ENCODE measurements at regions not wholly inside any gene's neighbourhood (a gene's known extent, or its start where the extent isn't known, plus 50 kb on each side); places are given as distances from the start of the nearest gene placed in this dataset.
"Not testable (repeated sequence)": the region's sequence is repeated elsewhere in the genome, so short reads cannot be mapped to it uniquely, and the experiment has no call there.

DNA sequence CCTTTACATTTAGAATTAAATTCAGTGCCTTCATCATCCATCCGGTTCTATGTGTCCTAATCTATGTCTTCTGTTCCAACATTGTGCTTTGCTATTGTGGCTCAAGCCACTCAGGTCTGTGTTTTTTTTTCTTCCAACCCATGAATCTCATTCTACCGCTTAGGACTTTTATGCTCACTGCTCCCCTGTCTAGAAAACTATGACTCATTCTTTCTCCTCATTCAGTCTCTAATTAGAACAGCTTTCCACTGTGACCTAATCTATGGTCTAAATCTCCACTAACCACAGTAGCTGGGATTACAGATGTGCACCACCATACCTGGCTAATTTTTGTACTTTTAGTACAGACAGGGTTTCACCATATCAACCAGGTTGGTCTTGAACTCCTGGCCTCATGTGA, 418.7 kb downstream of the KCNJ2 start:
- DNase-seq (ENCODE audit: low read depth), result no peak

DNA sequence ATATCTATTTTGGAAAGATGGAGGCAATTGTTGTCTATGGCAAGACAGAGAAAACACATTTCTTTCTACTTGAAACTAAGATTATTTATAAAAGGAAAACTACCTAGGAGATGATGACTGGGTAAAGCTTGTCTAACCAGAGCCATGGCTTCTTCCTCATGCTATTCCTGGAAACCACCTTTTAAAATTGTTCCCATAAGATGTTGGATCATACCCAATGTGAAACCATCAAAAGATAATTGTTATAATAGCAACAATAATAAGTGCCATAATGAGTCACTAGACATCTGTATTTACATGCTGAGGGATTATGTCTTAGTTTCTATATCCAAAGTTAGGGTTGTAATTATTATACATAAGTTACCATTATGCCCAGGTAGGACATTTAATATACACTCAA, 428.4 kb downstream of the KCNJ2 start:
- no peak for DNase-seq (ENCODE audit: low read depth)

DNA sequence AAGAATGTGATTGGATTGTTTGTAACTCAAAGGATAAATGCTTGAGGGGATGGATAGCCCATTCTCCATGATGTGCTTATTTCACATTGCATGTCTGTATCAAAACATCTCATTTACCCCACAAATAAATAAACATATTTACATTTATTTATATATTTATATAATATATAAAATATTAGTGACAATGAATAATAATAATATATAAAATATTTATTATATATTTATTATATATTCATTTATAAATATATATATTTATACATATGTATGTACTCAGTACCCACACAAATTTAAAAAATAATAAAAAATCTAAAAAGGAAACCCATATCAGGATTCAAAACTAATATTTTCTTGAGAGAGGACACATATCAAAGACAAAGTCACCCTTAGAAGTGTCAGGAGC, 429.9 kb downstream of the KCNJ2 start:
- no peak for DNase-seq (ENCODE audit: low read depth)

DNA sequence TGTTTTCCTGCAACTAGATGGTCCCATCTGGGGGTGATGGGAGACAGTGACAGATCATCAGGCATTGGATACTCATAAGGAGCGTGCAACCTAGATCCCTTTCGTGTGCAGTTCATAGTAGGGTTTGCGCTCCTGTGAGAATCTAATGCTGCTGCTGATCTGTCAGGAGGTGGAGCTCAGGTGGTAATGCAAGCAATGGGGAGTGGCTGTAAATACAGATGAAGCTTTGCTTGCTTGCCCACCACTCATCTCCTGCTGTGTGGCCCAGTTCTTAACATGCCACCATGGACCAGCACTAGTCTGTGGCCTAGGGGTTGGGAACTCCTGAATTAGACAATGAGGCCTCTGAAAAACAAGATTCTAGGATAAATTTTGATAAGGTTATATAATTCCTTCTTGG, 430.6 kb downstream of the KCNJ2 start:
- DNase-seq (ENCODE audit: low read depth), result not testable (repeated sequence)

DNA sequence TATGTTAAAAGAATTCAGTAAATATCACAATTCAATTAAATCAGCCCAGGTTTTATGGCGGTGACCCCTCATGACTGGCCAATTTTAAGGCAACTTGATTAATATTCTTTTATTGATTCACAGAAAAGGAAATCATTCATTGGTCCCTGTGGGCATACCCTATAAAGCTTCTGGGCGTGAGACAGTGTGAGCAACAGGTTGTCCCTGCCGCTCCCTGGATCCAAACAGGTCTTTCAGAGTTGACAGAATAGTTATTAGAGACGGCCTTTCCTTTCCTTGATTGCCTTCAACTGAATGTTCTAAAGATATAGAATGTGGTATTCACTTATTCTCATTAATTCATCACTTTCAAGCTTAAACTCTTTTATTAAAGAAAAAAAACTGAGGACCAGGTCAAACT, 433.9 kb downstream of the KCNJ2 start:
- DNase-seq (ENCODE audit: low read depth), result no peak

DNA sequence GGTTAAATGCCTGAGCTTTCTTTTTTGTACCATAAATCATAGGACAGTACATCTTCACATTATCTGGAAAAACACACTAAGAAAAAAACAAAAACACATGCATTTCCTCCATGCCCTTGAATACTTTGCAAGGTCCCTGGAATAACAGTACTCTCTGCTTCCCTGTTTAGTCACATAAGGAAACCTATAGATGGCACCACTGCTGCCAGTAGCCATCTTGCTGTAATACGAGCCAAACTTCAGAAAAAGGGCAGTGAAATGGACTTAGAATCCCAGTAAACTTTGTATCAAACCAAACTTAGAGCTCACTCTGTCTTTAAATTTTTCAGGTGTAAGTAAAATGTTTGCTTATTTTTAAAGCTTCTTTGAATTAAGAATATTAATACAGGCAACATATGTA, 435.5 kb downstream of the KCNJ2 start:
- no peak for DNase-seq (ENCODE audit: low read depth)

DNA sequence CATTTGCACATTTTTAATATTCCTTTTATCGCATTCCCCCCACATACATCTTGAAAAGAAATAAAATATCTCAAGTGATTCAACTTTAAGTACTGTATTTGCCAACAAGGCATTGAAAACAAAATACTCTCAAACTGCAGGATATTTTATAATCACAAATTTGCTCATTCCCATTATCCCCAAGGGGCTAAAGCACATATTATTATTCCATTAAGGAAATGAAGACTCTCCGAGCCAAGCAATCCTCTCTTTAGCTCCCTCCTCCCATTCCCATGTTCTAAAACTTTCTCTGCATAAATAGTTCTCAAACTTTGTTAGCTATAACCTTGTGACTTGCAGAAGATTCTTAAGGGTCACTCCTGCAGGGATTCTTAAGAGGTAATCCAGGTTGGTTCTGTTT, 436.8 kb downstream of the KCNJ2 start:
- DNase-seq (ENCODE audit: low read depth), result no peak

DNA sequence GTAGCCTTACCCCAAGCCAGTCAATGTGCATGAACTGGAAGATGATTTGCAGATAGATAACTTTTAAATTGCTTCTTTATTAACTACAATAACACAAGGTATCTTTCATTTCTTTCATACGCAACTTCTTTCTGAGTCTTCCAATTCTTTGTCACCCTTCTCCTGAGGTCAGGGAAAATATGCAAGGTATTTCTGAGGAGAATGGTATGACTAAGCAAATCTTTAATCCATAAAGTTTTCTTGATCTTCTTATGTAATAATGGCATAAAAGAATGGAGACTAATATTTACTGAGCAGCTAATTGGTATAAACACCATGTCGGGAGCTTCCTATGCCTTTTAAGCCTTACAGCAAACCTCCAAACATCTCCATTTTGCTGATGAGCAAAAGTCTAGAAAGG, 438.9 kb downstream of the KCNJ2 start:
- no peak for DNase-seq (ENCODE audit: low read depth)

DNA sequence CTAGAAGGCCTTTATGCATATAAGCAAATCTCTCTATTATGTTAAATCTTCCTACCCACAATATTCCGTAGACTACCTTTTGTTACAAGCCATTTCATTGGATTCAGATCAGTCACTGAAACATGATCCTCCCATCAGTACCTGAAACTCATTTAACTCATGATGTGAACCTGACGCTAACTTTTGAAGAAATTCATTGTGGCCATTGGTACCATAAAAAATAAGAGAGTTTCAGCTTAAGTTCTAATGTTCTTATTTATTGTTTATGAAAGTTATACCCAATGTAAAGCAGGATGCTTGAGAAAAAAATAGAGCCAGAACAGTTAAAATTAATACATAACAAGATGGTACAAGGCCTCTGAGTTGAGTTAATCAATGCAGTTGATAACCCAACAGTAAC, 439.6 kb downstream of the KCNJ2 start:
- DNase-seq (ENCODE audit: low read depth), result no peak

DNA sequence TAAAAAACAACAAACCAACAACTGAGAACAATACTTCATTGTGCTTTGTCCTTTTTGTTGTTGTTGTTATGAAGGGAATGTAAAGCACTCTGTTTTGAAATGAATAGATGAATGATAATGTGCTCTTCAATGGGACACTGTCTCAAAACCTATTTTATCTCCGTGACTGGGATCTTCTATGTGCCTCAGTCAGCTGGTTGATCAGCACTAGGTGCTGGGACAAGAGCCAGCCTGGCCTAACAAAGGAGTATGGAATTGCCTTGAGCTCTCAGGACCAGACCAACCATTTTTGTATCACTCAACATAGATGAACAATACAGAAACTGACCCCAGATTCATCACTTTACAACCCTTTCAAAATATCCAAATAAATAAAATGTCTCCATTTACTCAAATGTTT, 440.2 kb downstream of the KCNJ2 start:
- no peak for DNase-seq (ENCODE audit: low read depth)

DNA sequence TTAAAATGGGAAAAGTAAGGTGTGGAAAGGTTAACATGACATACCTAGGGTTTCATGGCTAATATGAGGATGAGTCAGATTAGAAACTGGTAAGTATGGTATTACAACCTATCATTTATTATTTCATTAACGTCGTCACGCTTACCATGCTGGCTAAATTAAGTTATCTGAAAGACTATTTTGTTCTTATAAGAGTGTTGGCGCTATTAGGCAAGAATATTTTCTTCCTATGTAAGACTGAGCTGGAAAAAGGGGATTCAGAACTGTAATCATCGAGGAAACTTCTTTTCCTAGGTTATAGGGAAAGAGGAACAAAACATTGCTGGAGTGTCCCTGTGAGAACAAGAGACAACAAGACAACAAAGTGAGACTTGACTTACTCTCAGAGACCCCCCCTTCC, 440.8 kb downstream of the KCNJ2 start:
- DNase-seq (ENCODE audit: low read depth), result no peak

DNA sequence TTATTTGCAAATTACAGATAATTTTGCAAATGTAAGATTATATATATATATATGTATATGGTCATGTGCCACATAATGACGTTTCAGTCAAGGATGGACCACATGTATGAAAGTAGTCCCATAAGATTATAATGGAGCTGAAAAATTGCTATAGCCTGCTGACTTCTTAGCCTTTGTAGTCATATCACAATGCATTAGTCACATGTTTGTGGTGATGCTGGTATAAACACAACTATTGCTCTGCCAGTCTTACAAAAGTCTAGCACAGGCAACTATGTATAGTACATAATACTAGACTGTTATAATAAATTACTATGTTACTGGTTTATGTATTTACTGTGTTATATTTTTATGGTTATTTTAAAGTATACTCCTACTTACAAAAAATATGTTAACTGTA, 444.3 kb downstream of the KCNJ2 start:
- DNase-seq (ENCODE audit: low read depth), result no peak

DNA sequence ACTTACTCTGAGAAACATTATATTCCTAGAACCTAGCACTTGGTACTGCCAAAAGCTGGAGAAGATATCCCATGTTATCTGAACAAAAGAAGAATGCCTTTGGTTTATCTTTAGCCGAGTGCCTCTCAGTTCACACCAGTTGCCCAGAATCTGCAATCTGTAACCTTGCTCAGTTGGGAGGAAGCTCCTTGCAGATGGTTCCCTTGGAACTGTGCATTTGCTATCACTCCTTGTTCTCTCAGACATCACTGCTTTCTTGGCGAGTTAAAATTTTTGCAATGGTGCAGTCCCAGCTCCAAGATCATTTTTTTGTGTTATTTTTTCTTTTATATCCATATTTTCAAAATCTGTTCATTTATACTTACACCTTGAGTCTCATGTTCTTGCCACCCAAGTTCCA, 446.5 kb downstream of the KCNJ2 start:
- no peak for DNase-seq (ENCODE audit: low read depth)

DNA sequence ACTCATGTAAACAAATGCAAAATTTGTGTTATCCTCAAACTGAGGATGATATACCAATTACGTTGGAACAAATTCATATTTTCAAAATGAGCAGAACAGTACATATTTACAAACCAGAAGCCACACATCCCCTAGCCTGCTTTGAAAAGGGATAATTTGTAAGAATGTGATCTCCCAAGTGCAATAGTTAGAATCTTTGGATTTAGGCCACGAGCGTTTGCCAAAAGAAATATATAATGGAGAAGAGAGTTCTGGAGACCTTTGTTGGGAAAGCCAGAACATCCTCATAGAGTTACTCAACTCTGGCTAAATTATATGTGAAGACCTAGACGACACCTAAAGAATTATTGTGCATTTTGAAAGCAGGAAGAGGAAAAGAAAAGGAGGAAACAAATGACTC, 449.3 kb downstream of the KCNJ2 start:
- DNase-seq (ENCODE audit: low read depth), result no peak

DNA sequence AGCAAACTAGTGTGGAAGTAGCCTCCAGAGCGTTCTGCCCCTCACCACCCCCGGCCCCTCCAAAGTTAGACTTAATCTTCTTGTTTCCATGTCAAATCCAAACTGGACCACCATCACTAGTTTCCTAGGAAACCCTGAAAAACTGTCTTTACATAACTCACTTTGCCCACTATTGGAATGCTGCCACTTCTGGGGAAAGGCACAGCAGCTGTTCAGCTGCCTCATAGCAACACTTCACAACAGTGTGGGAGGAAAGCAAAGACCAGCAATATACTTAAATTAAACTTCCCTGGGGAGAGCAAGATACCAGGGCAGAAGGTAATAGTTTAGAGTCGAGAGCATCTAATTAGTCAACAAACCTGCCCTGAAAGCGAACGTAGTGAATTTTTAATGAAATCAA, 452.2 kb downstream of the KCNJ2 start:
- DNase-seq (ENCODE audit: low read depth), result no peak

DNA sequence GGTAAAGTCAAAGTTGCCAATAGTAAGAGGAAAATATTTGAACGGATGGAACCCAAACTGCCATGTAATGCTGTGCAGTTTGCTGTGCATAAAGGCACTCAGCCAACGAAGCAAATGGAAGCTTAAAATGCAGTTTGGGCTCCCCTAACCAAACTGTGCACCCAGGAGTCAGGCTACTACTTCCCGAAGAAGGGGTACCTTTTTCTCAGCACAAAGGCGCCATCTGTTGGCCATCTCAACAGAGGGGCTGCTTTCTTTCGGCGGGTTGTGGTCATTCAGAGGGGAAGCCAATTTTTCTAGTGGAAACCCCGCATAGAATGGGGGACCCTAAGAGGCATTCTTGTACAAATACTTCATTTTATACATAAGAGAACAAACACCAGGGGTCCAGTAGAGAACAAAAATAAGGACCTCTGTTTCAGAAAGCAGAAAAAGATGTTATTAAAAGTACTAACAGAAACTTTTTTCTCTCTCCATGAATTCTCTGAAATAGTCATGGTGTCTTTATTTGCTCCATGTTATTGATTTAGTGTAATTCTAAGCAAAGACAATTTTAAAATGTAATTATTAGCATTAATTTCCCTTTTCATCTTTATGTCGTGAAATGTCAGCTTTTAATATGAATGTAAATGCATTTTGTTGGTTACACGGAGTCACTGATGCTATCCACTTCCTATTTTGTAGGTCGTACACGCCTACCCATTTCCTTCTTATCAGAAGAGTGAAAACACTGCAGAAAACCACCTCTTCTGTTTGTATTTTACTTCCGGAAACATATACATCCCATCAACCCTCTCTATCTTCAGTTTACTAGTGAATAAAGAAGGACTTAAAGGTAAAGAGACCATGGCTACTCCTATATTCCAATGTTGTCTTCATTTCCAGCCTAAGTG, 453.3 kb downstream of the KCNJ2 start:
- DNase-seq (ENCODE audit: low read depth), result no peak

DNA sequence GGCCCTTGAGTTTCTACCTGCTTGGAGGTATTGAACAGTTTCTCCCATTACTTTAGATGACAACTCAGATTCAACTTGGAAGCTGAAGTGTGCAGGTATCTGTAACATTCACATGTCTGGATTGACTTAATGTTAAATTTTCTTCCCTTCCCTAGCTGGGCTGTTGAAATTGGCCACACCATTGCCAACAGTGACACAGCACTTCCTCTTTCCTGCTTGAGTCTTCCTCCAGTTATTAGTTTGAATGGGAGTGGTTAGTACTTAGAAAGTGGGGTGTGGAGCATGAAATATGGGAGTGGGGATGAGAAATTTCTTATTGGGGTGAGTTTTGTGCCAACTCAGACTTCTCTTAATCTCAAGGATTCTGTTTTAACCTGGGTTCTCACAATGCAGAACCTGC, 454.9 kb downstream of the KCNJ2 start:
- DNase-seq (ENCODE audit: low read depth), result no peak

DNA sequence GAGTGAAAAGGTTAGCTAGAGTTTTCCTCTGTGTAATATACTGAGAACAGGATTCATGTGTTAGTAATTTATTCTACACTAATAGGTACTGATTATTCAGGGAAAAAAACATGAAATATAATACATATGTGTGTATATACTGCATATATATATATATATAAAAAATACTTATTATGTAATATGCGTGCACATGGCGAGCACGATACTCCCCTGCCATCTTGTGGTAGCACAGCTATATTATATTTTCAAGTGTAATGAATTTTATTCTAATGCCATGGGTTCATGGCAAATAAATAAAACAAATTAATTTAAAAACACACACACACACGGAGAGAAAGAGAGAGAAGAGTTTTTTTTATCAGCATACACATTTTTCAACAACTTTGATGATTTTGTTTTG, 460.6 kb downstream of the KCNJ2 start:
- DNase-seq (ENCODE audit: low read depth), result no peak

DNA sequence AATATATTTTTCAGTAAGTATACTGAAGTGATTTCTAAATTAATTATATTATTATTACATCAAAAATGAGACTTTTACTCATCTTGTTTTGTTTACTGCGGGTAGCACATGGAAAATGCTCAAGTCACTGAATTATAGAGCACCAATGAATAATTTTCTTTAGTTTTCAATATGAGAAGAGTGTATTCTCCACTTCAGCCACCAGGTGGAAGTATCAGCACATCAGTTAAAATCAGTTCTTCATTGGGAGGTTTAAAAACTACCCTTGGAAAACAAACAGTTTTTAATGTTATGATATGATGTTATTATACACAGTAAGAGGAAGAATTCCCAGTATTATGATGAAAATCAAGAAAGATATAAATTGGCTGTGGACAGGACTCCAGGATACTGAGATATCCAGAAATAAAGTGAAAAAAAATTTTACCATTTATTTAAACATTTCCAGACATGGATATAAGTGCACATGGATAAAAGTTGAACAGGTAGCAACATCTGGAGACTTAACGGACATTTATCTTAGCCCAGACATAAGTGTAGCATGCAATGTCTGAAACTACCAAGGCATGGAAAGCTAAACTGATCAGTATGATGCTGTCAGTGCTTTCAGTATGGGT, 467.3 kb downstream of the KCNJ2 start:
- DNase-seq (ENCODE audit: low read depth), result peak; percentile 30

DNA sequence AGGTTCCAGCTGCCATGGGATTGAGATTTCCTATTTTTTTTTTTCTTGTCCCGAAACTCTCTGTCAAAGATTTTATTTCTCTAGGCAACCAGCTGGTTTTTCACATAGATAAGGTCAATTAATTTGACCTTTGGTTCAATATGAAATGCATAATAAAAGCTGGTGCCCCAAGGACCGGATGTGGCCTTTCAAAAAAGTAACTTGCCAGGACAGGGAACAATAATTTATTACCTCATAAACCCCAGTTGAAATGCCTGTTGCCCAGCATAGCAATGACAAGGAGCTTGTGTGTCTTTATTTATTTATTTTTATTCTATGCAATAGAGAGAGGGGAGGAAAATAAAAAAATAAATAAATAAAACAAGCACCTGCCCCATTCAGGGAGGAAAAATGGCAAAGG, 472.7 kb downstream of the KCNJ2 start:
- DNase-seq (ENCODE audit: low read depth), result no peak

DNA sequence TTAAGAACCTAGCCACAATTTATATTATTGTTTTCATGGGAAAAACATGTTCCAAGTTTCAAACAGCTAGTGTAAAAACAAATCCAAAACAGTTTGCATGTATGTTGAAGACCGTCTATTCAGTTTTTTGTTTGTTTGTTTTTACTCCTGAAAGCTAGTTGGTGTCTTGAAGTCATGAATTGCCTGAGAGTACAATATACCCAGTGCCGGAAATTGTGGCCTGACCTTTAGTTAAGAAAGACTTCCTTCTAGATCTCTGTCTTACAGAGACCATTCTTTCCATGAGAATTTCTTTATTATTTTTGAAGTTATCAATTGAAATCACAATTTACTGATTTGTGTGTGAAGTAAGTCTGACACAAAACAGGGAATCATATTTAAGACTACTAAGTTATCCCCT, 474.8 kb downstream of the KCNJ2 start:
- no peak for DNase-seq (ENCODE audit: low read depth)

DNA sequence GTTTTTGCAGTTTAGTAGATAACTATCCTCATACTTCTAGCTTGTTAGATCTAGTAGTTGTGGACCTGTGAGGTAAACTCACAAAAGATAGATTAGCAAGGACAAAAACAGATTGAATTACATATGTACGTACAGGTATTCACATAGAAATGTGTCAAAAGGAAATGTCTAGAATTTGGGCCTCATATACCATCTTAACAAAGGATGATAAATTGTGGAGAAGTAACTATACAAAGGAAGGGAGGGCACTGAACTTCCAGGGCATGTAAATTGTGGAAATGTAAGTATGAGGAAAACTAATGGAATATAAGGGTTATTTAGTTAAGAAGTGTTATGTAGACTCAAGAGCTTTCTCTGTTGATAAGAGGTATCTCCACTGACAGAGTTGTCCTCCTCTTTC, 477.3 kb downstream of the KCNJ2 start:
- no peak for DNase-seq (ENCODE audit: low read depth)

DNA sequence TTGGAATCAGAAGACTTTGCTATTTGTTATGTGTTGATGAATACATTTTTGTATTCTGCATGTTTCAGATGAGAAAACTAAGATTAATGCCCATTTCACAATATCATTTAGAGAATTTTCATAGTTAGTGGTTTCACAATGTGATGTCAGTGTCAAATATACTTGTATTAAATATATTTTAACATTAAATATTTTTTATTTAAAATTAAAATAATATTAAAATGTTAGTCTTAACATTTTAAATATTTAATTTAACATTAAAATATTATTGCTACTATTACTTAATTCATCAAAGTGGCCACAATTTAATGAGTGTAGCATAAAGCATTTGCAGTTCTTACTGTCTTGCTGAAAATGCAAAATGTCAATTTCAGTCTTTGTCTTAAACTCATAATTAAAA, 478.8 kb downstream of the KCNJ2 start:
- no peak for DNase-seq (ENCODE audit: low read depth)

DNA sequence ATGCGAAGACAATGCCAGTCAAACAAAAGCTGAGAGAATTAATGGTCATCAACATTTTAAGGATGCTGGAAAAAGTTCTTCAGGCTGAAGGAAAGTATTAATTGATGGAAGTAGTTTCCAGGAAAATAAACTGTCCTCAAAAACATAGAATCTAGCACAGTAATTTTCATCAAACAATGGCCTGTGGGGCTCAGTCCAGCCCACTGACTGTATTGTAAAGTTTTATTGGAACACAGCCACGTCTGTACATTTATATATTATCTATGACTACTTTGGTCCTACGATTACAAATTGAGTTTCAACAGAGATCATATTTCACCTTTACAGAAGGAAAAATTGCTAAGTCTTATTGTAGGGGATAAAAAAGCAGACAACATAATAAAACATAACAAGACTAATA, 484.5 kb downstream of the KCNJ2 start:
- DNase-seq (ENCODE audit: low read depth), result no peak
